Left ventricle myocardium superior (tissue), 1 donor: ENCODE measurements at regions not wholly inside any gene's neighbourhood (a gene's known extent, or its start where the extent isn't known, plus 50 kb on each side); places are given as distances from the start of the nearest gene placed in this dataset.
A peak's percentile ranks its signal among the peaks of the same experiment; 100 is the strongest.

Experiments used
- ATAC-seq: fragments of 200-7000 bp; cut with Tn5 transposase; one replicate; pipeline ENCODE4 v1.9.1; 2020; ENCODE audit warnings: mild to moderate bottlenecking, moderate library complexity
- DNase-seq: peaks from one replicate; pipeline ENCODE4 v3.0.0-alpha.2; 2020
- intact Hi-C: fragments of 100-400 bp; cut with micrococcal nuclease; formaldehyde crosslinking; loops from one replicate; pipeline ENCODE4 v1.11.0; 2022
- donor health status: DM: no; HTN: yes; CAD: no; lungs with severe emphysema.

GRCh38 chr13:111844222-111844671, 222.7 kb upstream of the SOX1 start:
- ATAC-seq (no peak), DNase-seq (no peak)
- intact Hi-C loops = no loop called here

GRCh38 chr13:111844682-111845081, 222.3 kb upstream of the SOX1 start:
- ATAC-seq (no peak), DNase-seq (no peak)
- intact Hi-C loops = no loop called here

- ATAC-seq (no peak), DNase-seq (no peak)
- intact Hi-C loops = no loop called here
Measured at GRCh38 chr13:111845621-111846351, 221.2 kb upstream of the SOX1 start.

GRCh38 chr13:111846391-111847159, 220.4 kb upstream of the SOX1 start:
- ATAC-seq = peak; percentile 49

GRCh38 chr13:111847964-111848363, 219.0 kb upstream of the SOX1 start:
- DNase-seq = no peak
- no peak for ATAC-seq
- intact Hi-C loops = no loop called here

More at GRCh38 chr13:111846391-111847159, 220.4 kb upstream of the SOX1 start:
- DNase-seq = no peak
- intact Hi-C loops = no loop called here

GRCh38 chr13:111850458-111850857, 216.5 kb upstream of the SOX1 start:
- ATAC-seq (no peak), DNase-seq (no peak)
- intact Hi-C loops = no loop called here

GRCh38 chr13:111850976-111851375, 216.0 kb upstream of the SOX1 start:
- DNase-seq (no peak), ATAC-seq (no peak)
- intact Hi-C loops = no loop called here

- no peak for DNase-seq
- no peak for ATAC-seq
- intact Hi-C loops = no loop called here
Measured at GRCh38 chr13:111852725-111853518, 214.0 kb upstream of the SOX1 start.

- ATAC-seq = no peak
- intact Hi-C loops = no loop called here
- DNase-seq = no peak
Measured at GRCh38 chr13:111853721-111854120, 213.2 kb upstream of the SOX1 start.

GRCh38 chr13:111854403-111854802, 212.5 kb upstream of the SOX1 start:
- intact Hi-C loops = no loop called here
- DNase-seq (no peak), ATAC-seq (no peak)

GRCh38 chr13:111855191-111855590, 211.8 kb upstream of the SOX1 start:
- DNase-seq (no peak), ATAC-seq (no peak)
- intact Hi-C loops = no loop called here

GRCh38 chr13:111855786-111856185, 211.2 kb upstream of the SOX1 start:
- DNase-seq = no peak
- no peak for ATAC-seq
- intact Hi-C loops = no loop called here

- DNase-seq = no peak
- intact Hi-C loops = no loop called here
- ATAC-seq = no peak
Measured at GRCh38 chr13:111856571-111856970, 210.4 kb upstream of the SOX1 start.

- no peak for ATAC-seq
Measured at GRCh38 chr13:111857336-111857735, 209.6 kb upstream of the SOX1 start.

GRCh38 chr13:111857846-111858560, 208.9 kb upstream of the SOX1 start:
- intact Hi-C loops = no loop called here
- ATAC-seq (no peak), DNase-seq (no peak)

More at GRCh38 chr13:111857336-111857735, 209.6 kb upstream of the SOX1 start:
- no peak for DNase-seq
- intact Hi-C loops = no loop called here

- no peak for ATAC-seq
- no peak for DNase-seq
- intact Hi-C loops = no loop called here
Measured at GRCh38 chr13:111858571-111858970, 208.4 kb upstream of the SOX1 start.

- DNase-seq (no peak), ATAC-seq (peak; percentile 44)
- intact Hi-C loops = no loop called here
Measured at GRCh38 chr13:111859354-111860230, 207.4 kb upstream of the SOX1 start.

- intact Hi-C loops = no loop called here
- DNase-seq = no peak
- ATAC-seq = no peak
Measured at GRCh38 chr13:111860231-111860552, 206.8 kb upstream of the SOX1 start.
